Hematopoietic multipotent progenitor cell treated with erythropoietin and hydrocortisone succinate and interleukin-3 and kit ligand, for 15 days (in vitro differentiated cells): ENCODE measurements at regions not wholly inside any gene's neighbourhood (a gene's known extent, or its start where the extent isn't known, plus 50 kb on each side); places are given as distances from the start of the nearest gene placed in this dataset.
A peak's percentile ranks its signal among the peaks of the same experiment; 100 is the strongest.

Source experiments
- DNase-seq: peaks from one replicate; pipeline ENCODE4 v3.0.0-alpha.2; 2015; ENCODE audit warnings: low spot score

DNA sequence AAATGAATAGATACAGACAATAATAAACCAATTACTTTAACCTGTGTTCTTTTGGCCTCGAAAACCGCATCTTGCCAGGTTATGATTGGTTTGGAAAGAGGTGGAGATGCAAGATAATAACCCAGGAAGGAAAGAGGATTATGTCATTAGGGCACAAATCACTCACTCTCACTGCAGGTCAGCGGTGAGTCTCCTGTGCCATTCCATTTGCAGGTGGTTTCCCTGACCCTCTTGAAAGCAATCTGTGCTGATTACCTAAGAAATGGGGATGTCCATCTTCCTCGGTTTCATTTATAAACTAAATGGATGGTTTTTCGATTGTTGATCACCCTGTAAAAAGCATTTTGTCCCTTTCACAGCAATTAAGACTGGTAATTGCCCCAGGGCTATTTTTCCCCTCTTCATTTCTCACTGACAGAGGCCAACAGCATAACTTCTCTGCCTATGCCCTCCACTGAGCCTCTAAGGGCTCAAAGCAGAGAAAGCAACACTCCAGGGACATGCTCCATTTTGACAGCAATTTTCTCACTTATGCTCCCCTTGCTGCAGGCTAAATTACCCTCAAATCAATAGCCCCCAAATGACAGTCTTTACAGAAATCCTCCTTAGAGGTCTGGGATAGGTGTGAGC, 257.5 kb downstream of the IPMK start:
- no peak for DNase-seq

DNA sequence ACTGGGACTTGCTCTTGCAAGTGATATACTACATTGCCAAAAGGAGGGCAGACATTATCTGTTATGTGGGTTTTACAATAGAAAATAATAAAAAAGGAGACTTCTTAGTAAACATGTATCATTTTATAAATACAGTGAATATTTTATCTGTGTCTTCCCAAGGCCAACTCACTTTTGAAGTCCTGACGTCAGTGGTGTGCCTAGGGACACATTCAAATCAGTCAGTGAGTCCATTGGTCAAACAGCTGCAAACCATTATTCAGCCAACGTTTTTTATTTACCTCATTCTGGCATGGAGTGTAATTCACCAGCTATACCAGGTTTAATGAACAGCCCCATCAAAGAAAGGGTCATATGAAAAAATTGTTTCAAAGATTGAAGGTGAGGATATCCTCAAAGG, 263.7 kb downstream of the IPMK start:
- no peak for DNase-seq

DNA sequence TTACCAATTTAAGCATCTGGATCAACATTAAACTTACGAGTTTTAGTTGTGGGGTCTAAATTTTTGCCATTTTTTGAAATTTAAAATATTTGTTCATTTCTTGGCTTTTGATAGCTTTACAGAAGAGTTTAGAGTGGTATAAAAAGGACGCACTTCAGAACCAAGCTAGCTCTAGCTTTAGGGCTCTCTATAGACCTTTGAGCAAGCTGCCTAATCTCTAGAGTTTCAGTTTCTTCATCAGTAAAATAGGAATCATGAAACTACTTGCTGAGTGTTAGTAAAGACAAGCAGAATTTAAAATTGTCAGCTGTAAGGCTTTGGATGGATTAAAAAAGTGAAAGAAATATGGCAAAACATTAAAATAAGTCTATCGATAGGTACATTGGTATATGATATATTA, 266.5 kb downstream of the IPMK start:
- no peak for DNase-seq

DNA sequence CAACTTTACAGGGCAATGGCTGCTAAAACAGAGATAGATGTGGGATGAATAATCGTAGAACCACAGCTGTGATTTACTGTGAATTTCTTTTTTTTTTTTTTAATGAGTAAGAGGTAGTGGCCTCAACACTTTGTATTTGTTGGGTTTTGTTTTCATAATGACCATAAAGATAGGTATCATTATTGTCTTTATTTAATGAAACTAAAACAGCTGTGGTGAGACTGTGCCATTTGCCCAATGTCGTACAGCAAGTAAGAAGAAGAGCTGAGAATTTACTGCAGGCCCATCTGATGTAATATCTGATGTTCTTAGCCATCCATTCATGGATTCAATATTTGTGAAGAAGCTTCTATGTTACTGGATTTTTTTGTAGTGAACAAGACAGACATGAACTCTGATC, 271.2 kb downstream of the IPMK start:
- DNase-seq, result no peak

DNA sequence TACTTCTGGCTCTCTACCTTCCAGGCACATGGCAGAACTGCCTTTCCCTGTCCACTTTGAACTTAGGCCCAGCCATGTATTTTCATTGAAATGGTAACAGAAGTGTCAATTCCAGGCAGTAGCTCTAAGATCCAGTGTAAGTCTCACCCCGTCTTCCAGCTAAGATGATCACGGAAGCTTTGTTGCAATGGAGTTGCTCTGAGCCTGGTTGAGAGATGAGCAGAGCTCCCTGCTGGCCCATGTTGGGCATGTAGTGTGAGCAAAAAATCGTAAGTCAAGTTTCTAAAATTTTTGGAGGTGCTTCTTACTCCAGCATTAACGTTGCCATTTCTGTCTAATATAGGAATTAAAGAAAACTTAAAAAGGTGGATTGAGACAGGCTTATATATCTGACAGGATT, 274.4 kb downstream of the IPMK start:
- no peak for DNase-seq

DNA sequence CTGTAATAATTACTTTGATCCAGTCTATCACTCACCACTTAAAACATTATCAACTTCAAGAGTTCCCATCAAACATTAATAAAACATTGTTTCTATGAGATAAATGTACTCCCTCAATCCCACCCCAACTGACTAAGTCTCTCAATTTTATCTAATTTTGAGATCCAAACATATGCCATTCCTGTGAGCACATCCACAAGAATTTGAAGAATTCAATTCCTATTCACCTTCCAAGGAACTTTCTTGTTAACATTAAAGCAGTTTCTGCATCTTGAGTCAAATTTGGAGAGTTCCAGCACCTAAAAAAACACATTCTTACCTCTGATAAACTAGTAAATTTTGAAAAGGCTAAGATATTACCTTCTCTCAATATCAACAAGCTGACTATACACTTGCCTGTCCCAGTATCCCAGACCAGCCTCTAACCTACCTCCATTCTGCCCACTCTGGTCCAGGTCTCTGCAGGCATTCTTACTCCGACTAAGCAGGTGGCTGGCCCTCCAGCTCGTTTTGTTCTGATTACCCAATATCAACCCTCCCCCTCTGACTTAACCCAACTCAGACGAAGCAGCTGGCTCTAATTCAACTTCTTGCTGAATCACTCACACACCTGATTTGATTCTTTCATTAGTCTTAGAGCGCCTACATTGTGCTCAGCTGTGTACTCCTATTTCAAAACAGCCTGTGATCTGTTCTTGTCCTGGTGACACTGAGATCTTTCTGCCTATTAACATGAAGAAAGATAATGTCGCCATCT, 275.2 kb downstream of the IPMK start:
- DNase-seq, result no peak

DNA sequence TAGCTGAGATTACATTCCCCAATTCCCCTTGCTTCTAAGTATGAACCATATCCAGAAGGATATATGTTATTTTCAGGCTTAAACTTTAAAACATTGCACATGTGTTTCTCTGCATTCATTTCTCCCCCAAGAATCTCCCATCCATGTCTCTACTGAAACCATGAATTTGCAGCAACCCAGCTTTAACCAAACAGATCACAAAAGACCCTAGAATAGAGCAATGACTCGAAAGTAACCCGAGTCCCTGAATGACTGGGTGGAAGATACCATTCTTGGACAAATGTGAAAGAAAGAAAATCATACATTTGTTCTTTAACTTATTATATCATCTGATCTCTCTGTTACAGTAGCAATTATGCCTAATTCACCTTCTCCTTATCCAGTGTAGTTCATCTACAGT, 278.7 kb downstream of the IPMK start:
- no peak for DNase-seq

DNA sequence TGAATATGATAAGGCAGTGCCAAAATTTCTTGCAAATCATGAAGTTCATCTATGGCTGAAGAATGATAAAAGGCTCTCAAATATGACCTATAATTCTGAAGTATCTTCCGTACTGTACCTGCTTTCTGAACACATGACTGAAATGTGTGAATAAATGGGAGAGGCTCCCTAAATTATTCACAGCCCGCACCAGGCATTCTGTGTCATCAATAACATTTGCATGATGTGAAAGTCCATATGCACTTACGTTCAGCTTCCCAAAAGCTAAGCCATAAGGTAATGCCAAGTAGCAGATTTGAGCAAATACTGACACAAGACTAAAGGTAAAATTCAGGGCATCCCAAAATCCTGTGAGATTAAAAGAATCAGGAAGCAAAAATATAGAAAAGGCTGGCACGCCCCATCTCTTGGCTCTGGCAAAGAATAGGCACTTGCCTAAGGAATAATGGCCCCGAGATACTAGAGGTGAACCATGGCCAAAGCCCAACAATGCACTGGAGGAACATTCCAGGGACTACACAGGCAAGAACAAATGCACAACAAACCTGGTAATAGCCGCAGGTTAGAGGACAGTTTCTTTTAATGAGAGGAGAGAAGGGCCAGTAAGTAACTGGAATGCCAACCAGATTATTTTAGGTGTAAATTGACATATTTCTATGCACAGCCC, 280.5 kb downstream of the IPMK start:
- no peak for DNase-seq

DNA sequence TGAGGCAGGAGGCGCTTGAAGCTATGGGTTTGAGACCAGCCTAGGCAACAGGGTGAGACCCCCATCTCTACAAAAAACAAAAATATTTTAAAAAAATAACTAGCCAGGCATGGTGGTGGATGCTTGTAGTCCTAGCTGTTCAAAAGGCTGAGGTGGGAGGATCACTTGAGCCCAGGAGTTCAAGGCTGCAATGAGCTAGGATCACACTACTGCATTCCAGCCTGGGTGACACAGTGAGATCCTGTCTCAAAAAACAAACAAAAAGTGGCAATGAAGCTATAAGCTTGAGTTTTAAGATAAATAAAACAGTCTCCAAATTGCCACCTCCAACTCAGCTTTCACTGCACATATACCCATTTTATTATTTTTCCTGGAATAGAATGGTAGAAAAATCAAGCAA, 281.3 kb downstream of the IPMK start:
- DNase-seq, result no peak

DNA sequence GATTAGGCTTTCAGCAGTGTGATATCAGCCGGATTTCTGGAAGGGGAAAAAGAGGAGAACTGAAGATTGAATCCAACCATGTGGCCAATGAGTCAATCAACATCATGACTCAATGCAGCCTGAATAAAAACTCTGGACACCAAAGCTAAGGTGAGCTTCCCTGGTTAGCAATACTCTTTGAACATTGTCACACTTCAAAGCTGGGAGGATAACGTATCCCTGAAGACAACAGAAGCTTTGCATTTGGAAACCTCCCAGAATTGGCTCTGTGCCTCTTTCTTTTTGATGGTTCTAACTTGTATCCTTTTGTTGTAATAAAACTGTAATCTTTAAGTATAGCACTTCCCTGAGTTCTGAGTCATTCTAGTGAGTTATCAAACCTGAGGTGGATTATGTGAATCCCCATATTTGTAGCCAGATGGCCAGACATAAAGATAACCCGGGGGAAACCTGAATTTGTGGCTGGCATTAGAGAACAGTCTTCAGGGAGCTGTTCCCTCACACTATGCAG, 284.4 kb downstream of the IPMK start:
- no peak for DNase-seq

DNA sequence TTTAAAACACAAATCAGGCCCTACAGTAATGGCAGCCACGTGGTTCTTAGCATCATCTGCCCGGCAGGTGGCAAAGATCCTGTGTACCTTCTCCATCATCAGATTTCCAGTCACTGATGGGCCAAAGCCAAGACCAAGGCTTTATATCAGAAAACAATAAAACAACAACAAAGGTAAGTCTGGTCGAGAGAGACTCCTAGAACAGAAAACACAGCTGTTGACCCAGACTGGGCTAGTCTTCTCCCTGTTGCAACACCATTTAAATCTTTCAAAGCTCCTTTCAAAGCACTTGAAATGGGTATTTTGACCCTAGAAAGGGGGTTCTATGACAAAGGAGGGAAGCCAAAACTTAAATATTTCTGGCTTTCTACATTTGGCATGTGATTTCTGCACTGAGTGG, 285.6 kb downstream of the IPMK start:
- DNase-seq, result no peak

DNA sequence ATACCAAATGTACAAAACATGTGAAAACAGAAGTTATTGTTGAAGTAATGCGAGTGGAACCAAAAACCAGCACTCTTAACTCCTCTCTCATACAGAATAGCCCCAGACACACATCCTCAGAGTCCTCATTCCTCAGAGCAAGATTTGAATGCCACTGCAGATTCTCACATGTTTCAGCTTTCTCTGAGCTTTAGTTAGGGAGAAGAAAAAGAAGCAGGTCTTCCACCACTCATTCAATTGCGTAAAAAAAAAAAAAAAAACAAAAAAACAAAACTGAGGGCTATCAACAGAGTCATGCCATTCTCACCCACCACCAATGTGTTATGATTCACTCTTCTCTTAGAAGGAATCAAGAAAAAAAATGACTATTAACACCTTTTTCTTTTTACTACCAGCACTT, 287.7 kb downstream of the IPMK start:
- no peak for DNase-seq

DNA sequence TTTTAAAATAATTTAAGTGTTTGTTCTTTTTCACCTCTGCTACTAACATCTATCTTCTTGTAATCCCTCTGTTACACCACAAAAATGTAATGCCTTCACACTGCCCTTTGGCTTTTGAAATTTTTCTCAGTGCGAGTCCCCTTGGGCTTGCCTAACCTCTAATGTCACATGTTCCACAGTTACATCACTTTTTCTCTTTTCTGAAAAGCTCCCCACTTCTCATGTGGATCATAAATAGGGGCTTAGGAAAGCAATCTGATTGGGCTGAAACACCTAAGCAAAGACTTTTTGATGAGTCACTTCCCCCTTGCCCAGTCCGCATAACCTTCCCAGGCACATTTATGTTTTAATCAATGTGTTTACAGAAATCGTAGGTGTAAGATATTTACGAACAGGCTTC, 288.2 kb downstream of the IPMK start:
- no peak for DNase-seq

DNA sequence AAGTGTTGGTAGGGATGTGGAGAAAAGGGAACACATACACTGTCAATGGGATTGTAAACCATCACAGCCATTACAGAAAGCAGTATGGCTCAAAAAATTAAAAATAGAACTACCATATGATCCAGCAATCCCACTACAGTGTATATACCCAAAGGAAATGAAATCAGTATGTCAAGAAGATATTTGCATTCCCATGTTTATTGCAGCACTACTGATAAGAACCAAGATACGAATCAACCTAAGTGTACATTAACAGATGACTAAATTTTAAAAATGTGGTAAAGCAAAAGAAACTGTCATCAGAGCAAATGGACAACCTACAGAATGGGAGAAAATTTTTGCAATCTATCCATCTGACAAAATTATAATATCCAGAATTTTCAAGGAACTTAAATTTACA, 290.4 kb downstream of the IPMK start:
- DNase-seq, result no peak

DNA sequence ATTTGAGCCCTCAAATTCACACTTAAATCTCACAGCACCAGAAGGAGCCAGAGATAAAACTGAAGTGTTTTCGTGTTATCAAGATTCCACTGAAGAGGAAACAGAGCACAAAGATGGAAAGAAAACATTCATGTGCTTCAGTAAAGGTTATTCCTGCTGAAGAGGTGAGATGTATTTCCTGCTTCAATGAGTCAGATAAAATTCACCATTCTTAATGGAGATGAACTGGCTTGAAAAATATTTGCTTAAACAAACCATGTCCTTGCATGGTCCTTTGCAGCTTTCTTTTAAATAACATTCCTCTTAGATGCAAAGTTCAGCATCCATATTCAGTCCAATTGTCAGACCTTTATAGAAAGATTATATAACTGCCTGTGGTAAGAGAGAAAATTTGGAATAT, 294.2 kb downstream of the IPMK start:
- no peak for DNase-seq

DNA sequence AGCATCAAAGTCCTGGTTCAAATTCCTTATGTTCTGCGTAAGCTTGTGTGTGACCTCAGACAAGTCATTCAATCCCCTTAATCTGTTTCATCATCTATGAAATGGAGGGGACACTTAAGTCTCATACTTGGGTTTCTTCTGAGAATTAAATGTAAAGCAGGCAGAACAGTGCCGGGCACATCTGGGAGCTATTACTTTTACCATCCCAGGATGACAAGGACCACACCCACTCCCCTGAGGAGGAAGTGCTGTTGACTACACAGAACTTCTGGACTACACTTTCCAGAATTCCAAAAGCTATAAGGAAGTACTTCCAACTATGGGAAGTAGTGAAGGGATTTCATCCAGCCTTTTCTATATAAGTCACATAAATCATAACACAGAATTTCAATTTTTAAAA, 294.9 kb downstream of the IPMK start:
- no peak for DNase-seq

DNA sequence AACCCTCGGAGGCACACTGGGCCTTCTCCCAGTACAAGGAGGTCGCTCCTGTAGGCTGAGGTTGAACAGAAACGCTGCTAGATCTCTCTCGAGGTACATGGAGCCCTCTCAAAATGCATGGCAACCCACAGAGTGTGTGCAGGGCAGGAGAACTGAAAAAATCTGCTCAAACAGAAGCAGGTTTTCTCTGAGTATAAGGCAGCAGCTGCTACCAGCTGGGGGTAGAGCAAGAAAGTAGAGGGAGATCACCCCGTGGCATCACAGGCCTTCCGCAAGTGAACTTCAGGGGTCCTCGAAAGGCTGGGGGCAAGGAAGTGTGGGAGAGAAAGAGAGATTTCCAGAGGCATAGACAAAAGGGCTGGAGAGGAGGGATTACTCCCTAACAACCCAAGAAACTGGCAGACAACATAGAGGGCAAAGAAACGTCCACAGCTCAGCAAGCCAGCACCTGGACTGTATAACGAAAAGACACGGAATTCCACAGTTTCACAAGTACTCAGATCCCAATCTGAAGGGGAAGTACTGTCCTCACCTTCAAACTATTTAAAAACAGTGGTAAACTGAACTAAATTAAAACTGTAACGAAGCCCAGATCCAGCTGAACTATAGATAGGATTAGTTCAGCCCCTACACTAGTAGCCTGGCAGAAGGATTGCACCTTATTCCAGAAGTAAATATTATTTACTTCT, 299.2 kb downstream of the IPMK start:
- DNase-seq, result no peak

DNA sequence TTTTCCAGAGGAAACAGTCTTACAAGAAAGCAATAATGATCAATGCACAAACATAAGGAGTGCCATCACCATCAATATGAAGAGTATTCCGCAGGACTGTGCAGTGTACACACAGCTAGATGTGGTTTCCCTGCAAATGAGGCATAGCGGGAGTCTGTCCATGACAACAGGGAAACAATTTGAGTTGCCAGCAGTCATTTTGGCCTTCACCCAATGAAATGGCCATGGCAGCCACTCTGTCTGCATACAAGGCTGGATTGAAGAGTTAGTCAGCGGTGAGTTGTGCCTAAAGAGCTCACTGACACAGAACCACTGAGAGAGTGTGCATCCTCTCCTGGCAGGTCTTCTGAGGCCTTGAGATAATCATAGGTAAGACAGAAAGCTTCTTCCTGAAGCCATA, 303.3 kb downstream of the IPMK start:
- peak; percentile 15 for DNase-seq

DNA sequence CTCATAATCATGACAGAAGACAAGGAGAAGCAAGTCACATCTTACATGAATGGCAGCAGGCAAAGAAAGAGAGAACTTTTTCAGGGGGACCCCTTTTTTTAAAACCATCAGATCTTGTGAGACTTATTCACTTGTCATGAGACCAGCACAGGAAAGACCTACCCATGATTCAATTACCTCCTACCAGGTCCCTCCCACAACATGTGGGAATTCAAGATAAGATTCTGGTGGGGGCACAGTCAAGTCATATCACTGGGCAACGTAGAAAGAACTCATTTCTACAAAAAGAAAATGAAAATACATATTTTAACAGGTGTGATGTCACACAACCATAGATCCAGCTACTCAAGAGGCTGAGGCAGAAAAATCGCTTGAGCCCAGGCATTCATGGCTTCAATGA, 304.1 kb downstream of the IPMK start:
- DNase-seq, result peak; percentile 74

DNA sequence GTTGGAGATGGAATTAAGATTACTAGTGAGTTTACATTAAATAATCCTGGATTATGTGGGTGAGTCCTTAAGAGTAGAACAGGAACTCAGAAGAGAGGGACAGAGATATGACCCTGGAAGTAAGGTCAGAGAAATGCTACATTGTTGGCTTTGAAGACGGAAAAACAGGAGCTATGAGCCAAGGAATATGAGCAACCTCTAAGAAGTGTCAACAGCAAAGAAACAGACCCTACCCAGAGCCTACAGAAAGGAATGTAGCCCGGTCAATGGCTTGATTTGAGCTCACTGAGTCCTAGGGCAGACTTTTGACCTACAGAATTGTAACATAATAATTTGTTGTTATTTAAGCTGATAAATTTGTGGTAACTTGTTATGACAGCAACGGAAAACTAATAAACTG, 304.9 kb downstream of the IPMK start:
- no peak for DNase-seq

DNA sequence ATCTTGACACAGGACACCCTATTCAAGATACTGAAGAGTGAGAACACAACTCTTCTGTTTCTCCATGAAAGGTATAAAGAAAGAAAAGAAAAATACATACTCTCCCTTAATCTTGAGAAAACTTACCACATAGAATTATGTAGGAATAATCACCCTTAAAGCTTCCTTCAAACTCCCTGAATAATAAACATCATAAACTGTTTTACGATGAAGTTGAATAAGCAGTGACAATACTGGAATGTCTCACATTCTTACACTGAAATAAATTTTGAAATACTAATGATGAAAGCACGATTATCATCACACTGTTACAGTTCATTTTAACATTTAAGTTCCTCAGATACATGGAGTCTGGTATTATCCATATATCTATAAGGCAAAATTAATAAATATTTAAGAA, 306.2 kb downstream of the IPMK start:
- no peak for DNase-seq

DNA sequence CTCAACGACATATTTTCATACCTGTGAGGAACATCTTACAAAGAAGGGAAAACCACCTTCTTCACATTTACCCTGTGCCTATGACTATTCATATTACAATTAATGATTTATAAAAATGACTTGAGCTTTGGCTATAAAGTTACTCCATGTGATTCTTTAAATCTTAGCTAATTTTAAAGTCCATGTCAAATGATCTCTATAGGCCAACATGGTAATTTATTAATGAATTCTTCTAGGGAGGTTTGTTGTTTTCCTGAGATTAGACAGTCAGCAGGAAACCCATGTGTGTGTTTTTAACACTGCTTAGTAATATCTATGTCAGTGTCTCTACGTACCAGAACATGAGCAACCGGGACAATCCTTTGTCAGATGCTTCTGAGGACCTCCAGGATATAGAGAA, 307.3 kb downstream of the IPMK start:
- no peak for DNase-seq
